Panc1 (cell line): ENCODE measurements at regions not wholly inside any gene's neighbourhood (a gene's known extent, or its start where the extent isn't known, plus 50 kb on each side); places are given as distances from the start of the nearest gene placed in this dataset.

ENCODE experiments used
- ATAC-seq: fragments of 200-7000 bp; cut with Tn5 transposase; 2 replicates; pipeline ENCODE4 v1.9.1; 2020; ENCODE audit warnings: mild to moderate bottlenecking, moderate library complexity
- BruUV-seq: library from RNA; stranded (reverse); fragments of 400-500 nt; replicated peaks from 2 replicates; lab custom pipeline; 2021; lab: Mats Ljungman, UMichigan
- CTCF ChIA-PET: fragments of 300-600 bp; sonication (Branson Sonifier 250); formaldehyde crosslinking; loops from one replicate; lab custom pipeline; 2022; ENCODE audit warnings: antibody characterized with exemption; lab: Charles Lee
- POLR2A ChIA-PET: fragments of 300-600 bp; sonication (Branson Sonifier 250); formaldehyde crosslinking; loops from one replicate; lab custom pipeline; 2022; ENCODE audit warnings: antibody characterized with exemption; lab: Charles Lee
- DNase-seq: peaks from one replicate; pipeline ENCODE4 v3.0.0-alpha.2; 2010; ENCODE audit warnings: low read depth, low spot score
- H3K27ac ChIP-seq: 2 replicates; pipeline ENCODE4 v1.5.1; 2011; ENCODE audit warnings: mild to moderate bottlenecking, low read length, inconsistent platforms
- H3K27me3 ChIP-seq: fragments of 200-500 bp; sonication (Bioruptor generic); 2 replicates; pipeline ENCODE4 v1.6.0; 2014; ENCODE audit warnings: low read length, inconsistent platforms; ENCODE audit not compliant: control insufficient read depth, insufficient read depth
- H3K36me3 ChIP-seq: fragments of 200-500 bp; sonication (Bioruptor generic); 2 replicates; pipeline ENCODE4 v1.5.1; 2014; ENCODE audit warnings: inconsistent platforms, mild to moderate bottlenecking, low read length, moderate library complexity; ENCODE audit not compliant: control insufficient read depth, insufficient read depth
- H3K4me1 ChIP-seq: 2 replicates; pipeline ENCODE4 v1.5.1; 2011; ENCODE audit warnings: inconsistent platforms, mild to moderate bottlenecking, low read length, moderate library complexity; ENCODE audit not compliant: control insufficient read depth, insufficient read depth
- H3K4me3 ChIP-seq, 2 experiments: 2 replicates each; pipeline ENCODE4 v1.5.1; 2011 to 2012; ENCODE audit warnings: low read depth in 2 of 2, low read length in 2 of 2, mild to moderate bottlenecking in 2 of 2, inconsistent platforms in 1 of 2, moderate library complexity in 1 of 2
- H3K9me3 ChIP-seq: fragments of 200-500 bp; sonication (Bioruptor generic); 2 replicates; pipeline ENCODE4 v1.5.1; 2014; ENCODE audit warnings: low read depth, mild to moderate bottlenecking, inconsistent platforms, low read length, moderate library complexity; ENCODE audit not compliant: control insufficient read depth, insufficient read depth
- CTCF ChIP-seq: fragments of 450-650 bp; IDR thresholded peaks from 2 replicates; pipeline ENCODE4 v1.5.1; 2017; ENCODE audit warnings: mild to moderate bottlenecking
- POLR2AphosphoS5 ChIP-seq: IDR thresholded peaks from 2 replicates; pipeline ENCODE4 v1.6.1; 2012; ENCODE audit warnings: mild to moderate bottlenecking, low read depth, low read length, moderate library complexity
- REST ChIP-seq, 2 experiments: IDR thresholded peaks; 2 replicates each; pipeline ENCODE4 v1.6.1; 2011 to 2012; ENCODE audit warnings: low read depth in 2 of 2, control low read depth in 1 of 2, low read length in 1 of 2, mild to moderate bottlenecking in 1 of 2, moderate library complexity in 1 of 2; ENCODE audit not compliant: insufficient read depth in 1 of 2
- SIN3A ChIP-seq: IDR thresholded peaks from 2 replicates; pipeline ENCODE4 v1.6.1; 2012; ENCODE audit warnings: low read depth, mild to moderate bottlenecking, low read length, moderate library complexity, borderline replicate concordance; ENCODE audit not compliant: insufficient read depth
- TCF7L2 ChIP-seq: IDR thresholded peaks from 2 replicates; pipeline ENCODE4 v1.6.1; 2011; ENCODE audit warnings: mild to moderate bottlenecking, low read depth, low read length, inconsistent platforms
- in situ Hi-C: cut with HindIII; loops from 2 replicates; pipeline ENCODE4 v1.10.0; 2016; ENCODE audit warnings: low sequenced_read_pairs, low pct_unique_long_range_greater_than_20kb
- intact Hi-C: fragments of 100-400 bp; cut with micrococcal nuclease; formaldehyde crosslinking; loops from one replicate; pipeline ENCODE4 v1.10.0; 2022; ENCODE audit not compliant: unreplicated experiment

- no TSS peak for BruUV-seq
- TF ChIP-seq REST (IDR thresholded peaks at IDR 0.05; ENCODE audit: insufficient read depth in 1 of 2, low read depth in 2 of 2, low read length in 1 of 2) (no peak), SIN3A (no peak), TCF7L2 (no peak), CTCF (no peak)
- Histone ChIP-seq H3K27ac (no peak overlapping the region), H3K27me3 (peaks cover 2% of the 10 kb centered on the region; the same call in 1 of the 2 replicates), H3K9me3 (no peaks in the 10 kb centered on the region), H3K4me3 (no peak overlapping the region), H3K36me3 (no peaks in the 10 kb centered on the region), H3K4me1 (no peaks in the 10 kb centered on the region)
- ATAC-seq (no peak), DNase-seq (no peak)
- ChIA-PET POLR2A (no interaction called here), CTCF (no interaction called here)
- intact Hi-C loops = no loop called here
- in situ Hi-C loops = no loop called here
Observed at GRCh38 chr10:61096056-61096455, 152.1 kb upstream of the RHOBTB1 start.

- ChIA-PET POLR2A (no interaction called here), CTCF (no interaction called here)
- no peaks in the 10 kb centered on the region for H3K9me3 ChIP-seq
- TF ChIP-seq SIN3A = no peak
- TF ChIP-seq TCF7L2 = no peak
- TF ChIP-seq REST (IDR thresholded peaks at IDR 0.05; ENCODE audit: insufficient read depth in 1 of 2, low read depth in 2 of 2, low read length in 1 of 2) = no peak
- TF ChIP-seq POLR2AphosphoS5 = no peak
- TF ChIP-seq CTCF = no peak
- no peaks in the 10 kb centered on the region for H3K36me3 ChIP-seq
- H3K4me3 ChIP-seq = no peak overlapping the region
- intact Hi-C loops = no loop called here
- DNase-seq (no peak), ATAC-seq (no peak)
- no peaks in the 10 kb centered on the region for H3K4me1 ChIP-seq
- peaks cover 2% of the 10 kb centered on the region; the same call in 1 of the 2 replicates for H3K27me3 ChIP-seq
- H3K27ac ChIP-seq = no peak overlapping the region
- BruUV-seq = no TSS peak
- in situ Hi-C loops = no loop called here
Observed at GRCh38 chr10:61091531-61091930, 147.5 kb upstream of the RHOBTB1 start.
